Coronary artery (tissue), 2 donors: ENCODE measurements at regions not wholly inside any gene's neighbourhood (a gene's known extent, or its start where the extent isn't known, plus 50 kb on each side); places are given as distances from the start of the nearest gene placed in this dataset.

ENCODE experiments used
- DNase-seq: peaks from one replicate; pipeline ENCODE4 v3.0.0-alpha.2; 2017; ENCODE audit warnings: low spot score
- H3K27ac ChIP-seq, 2 donors: fragments of 200-600 bp; sonication (generic); one replicate each; pipeline ENCODE4 v1.5.1; 2016 to 2019
- H3K4me3 ChIP-seq: fragments of 200-600 bp; sonication (generic); 2 replicates; pipeline ENCODE4 v1.5.1; 2016; ENCODE audit warnings: mild to moderate bottlenecking, moderate library complexity
- TF ChIP-seq, protein P1 (sequence below): fragments of 200-600 bp; sonication (generic); IDR thresholded peaks from one replicate; pipeline ENCODE4 v1.5.1; 2019; ENCODE audit warnings: antibody characterized with exemption

- no peak overlapping the region for H3K27ac ChIP-seq
- no peak for DNase-seq
- H3K4me3 ChIP-seq: no peak overlapping the region
- TF ChIP-seq, protein P1, sequence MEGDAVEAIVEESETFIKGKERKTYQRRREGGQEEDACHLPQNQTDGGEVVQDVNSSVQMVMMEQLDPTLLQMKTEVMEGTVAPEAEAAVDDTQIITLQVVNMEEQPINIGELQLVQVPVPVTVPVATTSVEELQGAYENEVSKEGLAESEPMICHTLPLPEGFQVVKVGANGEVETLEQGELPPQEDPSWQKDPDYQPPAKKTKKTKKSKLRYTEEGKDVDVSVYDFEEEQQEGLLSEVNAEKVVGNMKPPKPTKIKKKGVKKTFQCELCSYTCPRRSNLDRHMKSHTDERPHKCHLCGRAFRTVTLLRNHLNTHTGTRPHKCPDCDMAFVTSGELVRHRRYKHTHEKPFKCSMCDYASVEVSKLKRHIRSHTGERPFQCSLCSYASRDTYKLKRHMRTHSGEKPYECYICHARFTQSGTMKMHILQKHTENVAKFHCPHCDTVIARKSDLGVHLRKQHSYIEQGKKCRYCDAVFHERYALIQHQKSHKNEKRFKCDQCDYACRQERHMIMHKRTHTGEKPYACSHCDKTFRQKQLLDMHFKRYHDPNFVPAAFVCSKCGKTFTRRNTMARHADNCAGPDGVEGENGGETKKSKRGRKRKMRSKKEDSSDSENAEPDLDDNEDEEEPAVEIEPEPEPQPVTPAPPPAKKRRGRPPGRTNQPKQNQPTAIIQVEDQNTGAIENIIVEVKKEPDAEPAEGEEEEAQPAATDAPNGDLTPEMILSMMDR: no peak
Measured at GRCh38 chr5:97580746-97581145, 397.7 kb upstream of the RIOK2 start.

GRCh38 chr5:97591781-97592180 is 408.7 kb upstream of the RIOK2 start:
- H3K27ac ChIP-seq: no peak overlapping the region
- no peak overlapping the region for H3K4me3 ChIP-seq
- DNase-seq: no peak
- TF ChIP-seq, protein P1: no peak

DNA sequence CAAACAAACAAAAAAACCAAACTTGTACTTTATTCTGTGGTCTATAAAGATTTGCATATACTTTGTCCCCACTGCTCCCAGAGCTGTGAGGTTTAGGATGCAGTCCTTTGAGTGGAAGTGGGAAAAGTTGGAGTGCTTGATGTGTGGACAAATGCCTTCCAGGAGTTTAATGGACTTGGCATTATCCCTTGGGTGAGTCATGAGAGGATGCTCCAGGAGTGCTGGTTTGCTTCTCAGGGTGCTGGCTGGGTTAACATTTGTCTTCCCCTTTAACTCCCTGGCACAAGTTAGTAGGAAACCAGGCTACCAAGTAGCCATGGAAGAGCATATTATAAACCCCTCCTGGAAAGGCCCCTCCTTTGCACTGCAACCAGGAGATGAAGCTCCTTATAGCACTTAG is 417.4 kb upstream of the RIOK2 start:
- DNase-seq: no peak
- Histone ChIP-seq H3K27ac (no peak overlapping the region), H3K4me3 (no peak overlapping the region)
- TF ChIP-seq, protein P1: no peak

- H3K4me3 ChIP-seq: no peak overlapping the region
- no peak overlapping the region for H3K27ac ChIP-seq
- no peak for DNase-seq
- TF ChIP-seq, protein P1: no peak
Measured at GRCh38 chr5:97601651-97602050, 418.6 kb upstream of the RIOK2 start.

DNA sequence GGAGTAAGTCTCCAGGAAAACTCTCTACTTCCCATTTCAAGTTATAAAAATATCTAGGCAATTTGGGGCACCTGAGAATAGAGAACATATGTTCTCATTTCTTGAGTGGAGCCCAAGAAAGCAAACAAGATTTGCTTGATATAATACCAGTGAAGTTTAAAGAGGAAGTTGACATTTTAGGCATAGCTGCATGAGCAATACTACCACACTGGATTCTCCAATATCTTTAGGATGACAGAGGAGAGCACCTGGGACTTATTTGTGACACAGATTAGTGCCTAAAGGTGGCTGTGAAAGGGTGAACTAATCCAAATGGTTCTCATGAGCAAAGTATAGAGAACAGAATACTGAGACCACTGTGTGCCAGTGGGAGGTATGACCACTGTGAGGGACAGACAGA is 423.5 kb upstream of the RIOK2 start:
- no peak for DNase-seq
- TF ChIP-seq, protein P1: no peak
- H3K27ac ChIP-seq: no peak overlapping the region
- no peak overlapping the region for H3K4me3 ChIP-seq

DNA sequence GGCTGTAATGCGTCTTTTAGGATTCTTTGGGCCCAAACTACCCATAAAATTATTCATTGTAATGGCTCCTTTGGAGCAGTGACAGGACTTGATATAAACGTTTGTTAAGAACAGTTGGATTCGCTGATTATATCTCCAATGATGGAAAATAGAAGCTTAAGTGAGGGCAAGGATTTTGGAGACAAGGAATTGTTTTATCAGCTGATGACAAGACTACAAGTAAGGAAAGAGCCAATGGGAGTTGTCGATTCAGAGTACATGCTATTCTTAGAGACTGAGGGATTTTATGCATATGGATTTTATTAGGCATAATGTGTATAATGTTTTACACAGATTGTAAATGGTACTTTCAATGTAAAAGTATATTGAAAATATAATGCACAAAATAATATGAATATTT is 425.5 kb upstream of the RIOK2 start:
- TF ChIP-seq, protein P1: no peak
- H3K4me3 ChIP-seq: no peak overlapping the region
- DNase-seq: no peak
- H3K27ac ChIP-seq: no peak overlapping the region

GRCh38 chr5:97618721-97619120 is 435.7 kb upstream of the RIOK2 start:
- Histone ChIP-seq H3K27ac (no peak overlapping the region), H3K4me3 (no peak overlapping the region)
- TF ChIP-seq, protein P1: no peak
- no peak for DNase-seq
